ENCODE measurements at regions not wholly inside any gene's neighbourhood (a gene's known extent, or its start where the extent isn't known, plus 50 kb on each side); places are given as distances from the start of the nearest gene placed in this dataset.
"Not testable (repeated sequence)": the region's sequence is repeated elsewhere in the genome, so short reads cannot be mapped to it uniquely, and the experiment has no call there.

- Histone ChIP-seq H2AFZ (no peak overlapping the region), H3K79me2 (ENCODE audit: low read depth) (no peaks in the 10 kb centered on the region), H3K27me3 (ENCODE audit: insufficient read depth, low read depth) (no peaks in the 10 kb centered on the region), H3K36me3 (ENCODE audit: low read depth) (no peaks in the 10 kb centered on the region), H3K4me3 (no peak overlapping the region), H3F3A (ENCODE audit: insufficient read depth, low read depth) (no peaks in the 10 kb centered on the region), H3K9me2 (ENCODE audit: insufficient read depth) (no peaks in the 10 kb centered on the region), H3K4me1 (replicated peaks; ENCODE audit: insufficient read depth) (no peaks in the 10 kb centered on the region), H3K4me2 (no peak overlapping the region), H3K27ac (no peak overlapping the region), H4K20me1 (ENCODE audit: insufficient read depth) (no peaks in the 10 kb centered on the region), H3K9me3 (ENCODE audit: insufficient read depth, low read depth) (no peaks in the 10 kb centered on the region)
- no TSS peak for BruUV-seq (replicated peaks)
- intact Hi-C loops (cut with micrococcal nuclease; ENCODE audit: unreplicated experiment): no loop called here
- DNase-seq: no peak
- CTCF ChIA-PET: no interaction called here
- POLR2A ChIA-PET (ENCODE audit: unreplicated experiment): no interaction called here
- TF ChIP-seq CTCF (conservative IDR thresholded peaks at IDR 0.05) (no peak), EZH2 (IDR thresholded peaks at IDR 0.05; ENCODE audit: low read depth) (no peak)
Measured at GRCh38 chr6:62803094-62803493, 408.2 kb upstream of the FKBP1C start.

- DNase-seq: no peak
- H3K36me3 ChIP-seq (ENCODE audit: low read depth): no peaks in the 10 kb centered on the region
- no peak overlapping the region for H3K4me3 ChIP-seq
- ChIA-PET CTCF (no interaction called here), POLR2A (ENCODE audit: unreplicated experiment) (no interaction called here)
- H3K27ac ChIP-seq: no peak overlapping the region
- no peaks in the 10 kb centered on the region for H3K9me2 ChIP-seq (ENCODE audit: insufficient read depth)
- no TSS peak for BruUV-seq (replicated peaks)
- no peaks in the 10 kb centered on the region for H3K9me3 ChIP-seq (ENCODE audit: insufficient read depth, low read depth)
- TF ChIP-seq CTCF (conservative IDR thresholded peaks at IDR 0.05) (no peak), EZH2 (IDR thresholded peaks at IDR 0.05; ENCODE audit: low read depth) (no peak)
- no peak overlapping the region for H2AFZ ChIP-seq
- intact Hi-C loops (cut with micrococcal nuclease; ENCODE audit: unreplicated experiment): no loop called here
- no peaks in the 10 kb centered on the region for H3F3A ChIP-seq (ENCODE audit: insufficient read depth, low read depth)
- no peak overlapping the region for H3K4me2 ChIP-seq
- no peaks in the 10 kb centered on the region for H3K79me2 ChIP-seq (ENCODE audit: low read depth)
- H4K20me1 ChIP-seq (ENCODE audit: insufficient read depth): no peaks in the 10 kb centered on the region
- no peaks in the 10 kb centered on the region for H3K4me1 ChIP-seq (replicated peaks; ENCODE audit: insufficient read depth)
- H3K27me3 ChIP-seq (ENCODE audit: insufficient read depth, low read depth): no peaks in the 10 kb centered on the region
Measured at GRCh38 chr6:62797190-62797589, 414.1 kb upstream of the FKBP1C start.

GRCh38 chr6:62775427-62776022, 435.7 kb upstream of the FKBP1C start:
- intact Hi-C loops (cut with micrococcal nuclease; ENCODE audit: unreplicated experiment): no loop called here
- CTCF ChIA-PET: no interaction called here
- no TSS peak for BruUV-seq (replicated peaks)

GRCh38 chr6:62766174-62766573, 445.1 kb upstream of the FKBP1C start:
- DNase-seq; H3K36me3 ChIP-seq (ENCODE audit: low read depth); H4K20me1 ChIP-seq (ENCODE audit: insufficient read depth); H3K9me3 ChIP-seq (ENCODE audit: insufficient read depth, low read depth); intact Hi-C loops (cut with micrococcal nuclease; ENCODE audit: unreplicated experiment); CTCF ChIA-PET; H3K27me3 ChIP-seq (ENCODE audit: insufficient read depth, low read depth); H3F3A ChIP-seq (ENCODE audit: insufficient read depth, low read depth); H3K79me2 ChIP-seq (ENCODE audit: low read depth); H3K27ac ChIP-seq; H3K4me2 ChIP-seq; H3K4me3 ChIP-seq; H3K9me2 ChIP-seq (ENCODE audit: insufficient read depth); H3K4me1 ChIP-seq (replicated peaks; ENCODE audit: insufficient read depth); POLR2A ChIA-PET (ENCODE audit: unreplicated experiment); H2AFZ ChIP-seq; BruUV-seq (replicated peaks): not testable (repeated sequence)

More at GRCh38 chr6:62775427-62776022, 435.7 kb upstream of the FKBP1C start:
- Histone ChIP-seq H3K9me3 (ENCODE audit: insufficient read depth, low read depth) (no peaks in the 10 kb centered on the region), H3K79me2 (ENCODE audit: low read depth) (no peaks in the 10 kb centered on the region), H4K20me1 (ENCODE audit: insufficient read depth) (no peaks in the 10 kb centered on the region), H3K27ac (no peak overlapping the region), H3K4me3 (no peak overlapping the region), H3K9me2 (ENCODE audit: insufficient read depth) (no peaks in the 10 kb centered on the region), H3K4me1 (replicated peaks; ENCODE audit: insufficient read depth) (no peaks in the 10 kb centered on the region), H3K27me3 (ENCODE audit: insufficient read depth, low read depth) (no peaks in the 10 kb centered on the region), H3K36me3 (ENCODE audit: low read depth) (no peaks in the 10 kb centered on the region), H3F3A (ENCODE audit: insufficient read depth, low read depth) (no peaks in the 10 kb centered on the region), H2AFZ (no peak overlapping the region), H3K4me2 (no peak overlapping the region)
- POLR2A ChIA-PET (ENCODE audit: unreplicated experiment): no interaction called here
- TF ChIP-seq CTCF (conservative IDR thresholded peaks at IDR 0.05): peak; percentile 71
- TF ChIP-seq EZH2 (IDR thresholded peaks at IDR 0.05; ENCODE audit: low read depth): no peak
- DNase-seq: no peak
